Ovary (tissue), 7 donors: ENCODE measurements at regions not wholly inside any gene's neighbourhood (a gene's known extent, or its start where the extent isn't known, plus 50 kb on each side); places are given as distances from the start of the nearest gene placed in this dataset.

Experiments
- DNase-seq, 5 donors: peaks; one replicate each; pipeline ENCODE4 v3.0.0-alpha.2; 2019 to 2020
- H3K27ac ChIP-seq, 2 donors: fragments of 200-600 bp; one replicate each; pipeline versions ENCODE4 v1.5.1 to v1.8.0; 2019 to 2022
- H3K27me3 ChIP-seq: fragments of 200-600 bp; one replicate; pipeline ENCODE4 v1.8.0; 2022
- H3K36me3 ChIP-seq: fragments of 200-600 bp; sonication (generic); one replicate; pipeline ENCODE4 v1.5.1; 2019
- H3K4me1 ChIP-seq: one replicate; pipeline ENCODE4 v1.8.1; 2013; ENCODE audit warnings: mild to moderate bottlenecking, moderate library complexity; ENCODE audit not compliant: insufficient read depth
- H3K4me3 ChIP-seq: fragments of 200-600 bp; sonication (generic); one replicate; pipeline ENCODE4 v1.5.1; 2017
- H3K9me3 ChIP-seq, 2 donors: fragments of 200-600 bp in 1 of 2; sonication (generic) in 1 of 2; one replicate each; pipeline versions ENCODE4 v1.5.1 to v1.8.1; 2013 to 2019; ENCODE audit warnings: mild to moderate bottlenecking in 1 of 2, moderate library complexity in 1 of 2
- EP300 ChIP-seq: sonication (generic); formaldehyde crosslinking; IDR thresholded peaks from one replicate; pipeline ENCODE4 v1.6.1; 2017; ENCODE audit warnings: antibody characterized with exemption
- POLR2A ChIP-seq: fragments of 450-650 bp; IDR thresholded peaks from one replicate; pipeline ENCODE4 v1.6.1; 2017; ENCODE audit warnings: antibody characterized with exemption, mild to moderate bottlenecking, moderate library complexity
- WGBS, 3 donors: extraction: QIAGEN DNeasy Blood & Tissue Kit in 1 of 3; methylation state at CpG; one replicate each; pipeline versions ENCODE4 v1.1.5 to v1.1.7; 2013 to 2017; 5-methylcytosine and 5-hydroxymethylcytosine counted together
- intact Hi-C, 4 donors: fragments of 100-400 bp; cut with DNase I; formaldehyde crosslinking; loops; one replicate each; pipeline versions ENCODE4 v1.11.0 to v1.15.1; 2022 to 2023
- TF ChIP-seq, protein P1 (sequence below), 3 donors: fragments of 450-650 bp in 2 of 3; fragments of 200-600 bp in 1 of 3; IDR thresholded peaks; one replicate each; pipeline versions ENCODE4 v1.5.1 to v1.8.0; 2016 to 2022; ENCODE audit warnings: antibody characterized with exemption in 3 of 3, mild to moderate bottlenecking in 1 of 3
- donor health status: DM: no; HTN: no; CAD: no; lungs with moderate emphysema.
- donor health status: DM: no; HTN: no; CAD: no.
- donor health status: Bipolar disorder and iron deficiency.
- donor health status: DM: no; HTN: no; CAD: no.
- donor health status: DM: yes; HTN: yes; CAD: no.

DNA sequence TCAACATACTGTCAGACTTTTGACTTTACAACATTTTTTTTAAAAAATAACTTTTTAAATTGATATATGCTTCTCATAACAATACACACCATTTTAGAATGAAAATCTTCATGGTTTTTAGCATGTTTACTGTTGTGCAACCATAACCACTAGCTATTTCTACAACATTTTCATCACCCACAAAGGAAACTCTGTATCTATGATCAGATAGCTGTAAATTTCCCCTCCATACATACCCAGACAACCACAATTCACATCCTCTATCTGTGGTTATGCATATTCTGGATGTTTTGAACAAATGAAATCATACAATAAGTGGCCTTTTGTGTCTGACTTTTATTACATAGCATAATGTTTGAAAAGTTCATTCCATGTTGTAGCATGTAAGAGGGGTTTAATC is 1666.0 kb downstream of the EFNB2 start:
- no peaks in the 10 kb centered on the region for H3K4me1 ChIP-seq
- TF ChIP-seq EP300 (no peak), POLR2A (no peak)
- H3K27ac ChIP-seq, result no peak overlapping the region
- H3K36me3 ChIP-seq, result no peaks in the 10 kb centered on the region
- peaks cover 3% of the 10 kb centered on the region for H3K27me3 ChIP-seq
- H3K9me3 ChIP-seq, result no peaks in the 10 kb centered on the region
- DNase-seq, result no peak
- H3K4me3 ChIP-seq, result no peak overlapping the region
- intact Hi-C loops, result no loop called here

DNA sequence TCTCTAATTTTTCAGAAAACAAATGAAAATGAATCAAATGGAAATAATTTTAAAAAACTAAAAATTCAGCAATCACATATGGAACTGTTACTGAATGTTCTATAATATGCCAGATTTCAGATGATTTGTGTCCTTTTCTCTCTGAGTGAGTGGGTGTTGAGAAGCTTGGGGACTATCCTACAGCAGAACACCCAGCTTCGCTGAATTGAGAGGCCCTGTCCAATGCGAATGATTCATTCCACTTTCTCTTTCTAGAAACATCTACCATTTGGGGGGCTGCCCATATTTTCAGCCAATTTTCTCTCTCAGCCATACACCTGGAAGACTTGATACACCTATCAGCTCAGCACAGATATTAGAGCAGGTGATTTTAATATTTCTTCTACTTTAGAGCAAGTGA is 1666.7 kb downstream of the EFNB2 start:
- Histone ChIP-seq H3K4me3 (no peak overlapping the region), H3K9me3 (no peaks in the 10 kb centered on the region), H3K36me3 (no peaks in the 10 kb centered on the region), H3K4me1 (no peaks in the 10 kb centered on the region), H3K27ac (no peak overlapping the region), H3K27me3 (peaks cover 3% of the 10 kb centered on the region)
- TF ChIP-seq EP300 (no peak), POLR2A (no peak)
- TF ChIP-seq, protein P1, sequence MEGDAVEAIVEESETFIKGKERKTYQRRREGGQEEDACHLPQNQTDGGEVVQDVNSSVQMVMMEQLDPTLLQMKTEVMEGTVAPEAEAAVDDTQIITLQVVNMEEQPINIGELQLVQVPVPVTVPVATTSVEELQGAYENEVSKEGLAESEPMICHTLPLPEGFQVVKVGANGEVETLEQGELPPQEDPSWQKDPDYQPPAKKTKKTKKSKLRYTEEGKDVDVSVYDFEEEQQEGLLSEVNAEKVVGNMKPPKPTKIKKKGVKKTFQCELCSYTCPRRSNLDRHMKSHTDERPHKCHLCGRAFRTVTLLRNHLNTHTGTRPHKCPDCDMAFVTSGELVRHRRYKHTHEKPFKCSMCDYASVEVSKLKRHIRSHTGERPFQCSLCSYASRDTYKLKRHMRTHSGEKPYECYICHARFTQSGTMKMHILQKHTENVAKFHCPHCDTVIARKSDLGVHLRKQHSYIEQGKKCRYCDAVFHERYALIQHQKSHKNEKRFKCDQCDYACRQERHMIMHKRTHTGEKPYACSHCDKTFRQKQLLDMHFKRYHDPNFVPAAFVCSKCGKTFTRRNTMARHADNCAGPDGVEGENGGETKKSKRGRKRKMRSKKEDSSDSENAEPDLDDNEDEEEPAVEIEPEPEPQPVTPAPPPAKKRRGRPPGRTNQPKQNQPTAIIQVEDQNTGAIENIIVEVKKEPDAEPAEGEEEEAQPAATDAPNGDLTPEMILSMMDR (IDR thresholded peaks at IDR 0.05), result no peak
- DNase-seq, result no peak
- intact Hi-C loops, result no loop called here
- 64 to 97% (median 69%) methylated on average over 2 of the region's 2 CpGs for WGBS, 3 donors

DNA sequence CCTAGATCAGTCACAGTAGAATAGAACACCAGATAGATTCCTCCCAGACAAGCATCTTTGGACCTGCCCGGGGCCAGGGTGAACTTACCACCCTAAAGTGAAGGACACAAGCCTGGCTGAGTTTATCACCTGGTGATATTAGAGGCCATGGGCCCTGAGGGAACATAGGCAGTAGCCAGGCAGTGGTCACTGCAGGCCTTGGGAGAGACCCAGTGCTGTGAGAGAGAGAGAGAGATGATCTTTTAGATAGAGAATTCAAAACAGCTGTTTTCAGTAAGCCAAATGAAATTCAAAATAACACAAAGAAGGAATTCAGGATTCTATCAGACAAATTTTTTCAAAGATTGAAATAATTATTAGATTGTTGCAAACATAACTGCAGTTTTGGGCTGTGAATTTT is 1679.9 kb downstream of the EFNB2 start:
- Histone ChIP-seq H3K27me3 (no peaks in the 10 kb centered on the region), H3K4me3 (no peak overlapping the region), H3K27ac (no peak overlapping the region), H3K36me3 (no peaks in the 10 kb centered on the region), H3K9me3 (no peaks in the 10 kb centered on the region), H3K4me1 (no peaks in the 10 kb centered on the region)
- intact Hi-C loops, result no loop called here
- DNase-seq, result no peak
- 74 to 92% (median 83%) methylated on average over 1 of the region's 1 CpG for WGBS, 3 donors
- TF ChIP-seq EP300 (no peak), POLR2A (no peak)
- TF ChIP-seq, protein P1 (IDR thresholded peaks at IDR 0.05), result no peak

DNA sequence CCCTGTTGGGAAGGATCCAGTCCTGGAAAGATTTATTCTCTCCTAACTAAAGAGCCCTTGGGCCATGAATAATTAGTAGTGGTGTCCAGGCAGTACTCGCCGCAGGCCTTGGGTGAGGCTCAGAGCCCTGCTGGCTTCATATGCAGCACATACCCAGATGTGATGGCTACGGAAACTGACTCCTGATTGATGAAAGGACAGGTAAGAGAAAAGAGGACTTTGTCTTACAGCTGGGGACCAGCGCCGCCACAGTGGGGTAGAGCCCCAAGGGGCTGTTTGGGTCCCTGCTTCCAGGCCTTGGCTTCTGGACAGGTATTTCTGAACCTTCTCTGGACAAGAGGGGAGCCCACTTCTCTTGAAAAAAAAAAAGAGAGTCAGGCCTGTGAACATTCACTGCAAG is 1680.8 kb downstream of the EFNB2 start:
- H3K27ac ChIP-seq, result no peak overlapping the region
- H3K4me1 ChIP-seq, result no peaks in the 10 kb centered on the region
- 95 to 97% (median 96%) methylated on average over 5 of the region's 5 CpGs for WGBS, 3 donors
- no peaks in the 10 kb centered on the region for H3K27me3 ChIP-seq
- TF ChIP-seq, protein P1 (IDR thresholded peaks at IDR 0.05), result no peak
- TF ChIP-seq POLR2A (no peak), EP300 (no peak)
- no peak overlapping the region for H3K4me3 ChIP-seq
- intact Hi-C loops, result no loop called here
- DNase-seq, result no peak
- no peaks in the 10 kb centered on the region for H3K36me3 ChIP-seq
- no peaks in the 10 kb centered on the region for H3K9me3 ChIP-seq

DNA sequence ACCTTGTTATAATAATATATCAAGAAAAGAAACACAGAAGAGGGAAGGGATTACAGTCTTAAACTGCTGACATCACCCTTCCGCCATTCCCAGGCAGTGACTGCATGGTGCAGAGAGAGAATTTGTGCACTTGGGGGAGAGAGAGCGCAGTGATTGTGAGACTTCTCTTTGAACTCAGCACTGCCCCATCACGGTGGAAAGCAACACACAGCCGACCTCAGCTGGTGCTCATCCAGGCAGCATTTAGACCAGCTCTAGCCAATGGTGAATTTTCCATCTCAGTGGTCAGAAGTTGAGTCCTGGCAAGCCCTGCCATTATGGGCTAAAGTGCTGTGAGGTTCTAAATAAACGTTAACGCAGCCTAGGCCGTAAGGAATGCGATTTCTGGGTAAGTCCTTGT is 1681.5 kb downstream of the EFNB2 start:
- H3K27ac ChIP-seq, result no peak overlapping the region
- H3K4me3 ChIP-seq, result no peak overlapping the region
- no peaks in the 10 kb centered on the region for H3K27me3 ChIP-seq
- TF ChIP-seq EP300 (no peak), POLR2A (no peak)
- TF ChIP-seq, protein P1 (IDR thresholded peaks at IDR 0.05), result no peak
- no peaks in the 10 kb centered on the region for H3K36me3 ChIP-seq
- intact Hi-C loops, result no loop called here
- DNase-seq, result no peak
- no peaks in the 10 kb centered on the region for H3K4me1 ChIP-seq
- no peaks in the 10 kb centered on the region for H3K9me3 ChIP-seq
- 86 to 90% (median 88%) methylated on average over 8 of the region's 8 CpGs for WGBS, 3 donors
